ENCODE measurements at regions not wholly inside any gene's neighbourhood (a gene's known extent, or its start where the extent isn't known, plus 50 kb on each side); places are given as distances from the start of the nearest gene placed in this dataset.

GRCh38 chr12:85352016-85352415 lies 72.0 kb downstream of the ALX1 start:
- DNase-seq = no peak

GRCh38 chr12:85356596-85357385 lies 76.8 kb downstream of the ALX1 start:
- no peak for DNase-seq

- DNase-seq = no peak
Observed at GRCh38 chr12:85357609-85358008, 77.6 kb downstream of the ALX1 start.

- DNase-seq = no peak
Observed at GRCh38 chr12:85358715-85359114, 78.7 kb downstream of the ALX1 start.

GRCh38 chr12:85363382-85364190 lies 83.6 kb downstream of the ALX1 start:
- no peak for DNase-seq

- DNase-seq = no peak
Observed at GRCh38 chr12:85367936-85368335, 87.9 kb downstream of the ALX1 start.

GRCh38 chr12:85369365-85370154 lies 89.5 kb downstream of the ALX1 start:
- no peak for DNase-seq

- DNase-seq = no peak
Observed at GRCh38 chr12:85373045-85373444, 93.0 kb downstream of the ALX1 start.

- no peak for DNase-seq
Observed at GRCh38 chr12:85374981-85375380, 95.0 kb downstream of the ALX1 start.

- no peak for DNase-seq
Observed at GRCh38 chr12:85385406-85385805, 105.4 kb downstream of the ALX1 start.

GRCh38 chr12:85390266-85390665 lies 110.2 kb downstream of the ALX1 start:
- no peak for DNase-seq

- no peak for DNase-seq
Observed at GRCh38 chr12:85392508-85392907, 112.5 kb downstream of the ALX1 start.

GRCh38 chr12:85393606-85394005 lies 113.6 kb downstream of the ALX1 start:
- DNase-seq = no peak

- no peak for DNase-seq
Observed at GRCh38 chr12:85394065-85394464, 114.0 kb downstream of the ALX1 start.

GRCh38 chr12:85394809-85395208 lies 114.8 kb downstream of the ALX1 start:
- DNase-seq = no peak

- DNase-seq = no peak
Observed at GRCh38 chr12:85405262-85405661, 125.2 kb downstream of the ALX1 start.

GRCh38 chr12:85405781-85406522 lies 125.9 kb downstream of the ALX1 start:
- DNase-seq = no peak

GRCh38 chr12:85413266-85413665 lies 133.2 kb downstream of the ALX1 start:
- DNase-seq = no peak

GRCh38 chr12:85422762-85423161 lies 142.7 kb downstream of the ALX1 start:
- DNase-seq = no peak

GRCh38 chr12:85423947-85424346 lies 143.9 kb downstream of the ALX1 start:
- no peak for DNase-seq

GRCh38 chr12:85424581-85425348 lies 144.7 kb downstream of the ALX1 start:
- no peak for DNase-seq

- DNase-seq = no peak
Observed at GRCh38 chr12:85425349-85425612, 145.3 kb downstream of the ALX1 start.

All from T-helper 1 cell (primary cell).